GM23338 (cell line): ENCODE measurements at regions not wholly inside any gene's neighbourhood (a gene's known extent, or its start where the extent isn't known, plus 50 kb on each side); places are given as distances from the start of the nearest gene placed in this dataset.

Experiments used
- ATAC-seq: fragments of 200-7000 bp; cut with Tn5 transposase; 3 replicates; pipeline ENCODE4 v1.9.1; 2020
- DNase-seq: peaks from one replicate; pipeline ENCODE4 v3.0.0-alpha.2; 2015; ENCODE audit warnings: low spot score
- H2AFZ ChIP-seq: fragments of 200-600 bp; sonication (generic); 2 replicates; pipeline ENCODE4 v1.8.0; 2016; ENCODE audit warnings: antibody characterized with exemption, mild to moderate bottlenecking, moderate library complexity
- H3F3A ChIP-seq: fragments of 200-600 bp; sonication (generic); replicated peaks from 2 replicates; pipeline ENCODE4 v1.8.0; 2017; ENCODE audit warnings: antibody characterized with exemption, mixed run types, low read depth
- H3K27ac ChIP-seq: fragments of 200-600 bp; sonication (generic); 2 replicates; pipeline ENCODE4 v1.6.1; 2016; ENCODE audit warnings: low read depth
- H3K27me3 ChIP-seq: fragments of 200-600 bp; sonication (generic); 2 replicates; pipeline ENCODE4 v1.8.0; 2016; ENCODE audit warnings: mild to moderate bottlenecking, mixed run types, moderate library complexity; ENCODE audit not compliant: insufficient read depth
- H3K36me3 ChIP-seq: fragments of 200-600 bp; sonication (generic); 2 replicates; pipeline ENCODE4 v1.8.0; 2016; ENCODE audit warnings: mild to moderate bottlenecking; ENCODE audit not compliant: insufficient read depth
- H3K4me1 ChIP-seq: fragments of 200-600 bp; sonication (generic); 2 replicates; pipeline ENCODE4 v1.8.0; 2016; ENCODE audit warnings: mild to moderate bottlenecking, moderate library complexity; ENCODE audit not compliant: insufficient read depth
- H3K4me2 ChIP-seq: fragments of 200-600 bp; sonication (generic); 2 replicates; pipeline ENCODE4 v1.7.1; 2017; ENCODE audit warnings: mixed run types
- H3K4me3 ChIP-seq: fragments of 200-600 bp; sonication (generic); 2 replicates; pipeline ENCODE4 v1.6.1; 2016; ENCODE audit warnings: mixed run types
- H3K79me2 ChIP-seq: fragments of 200-600 bp; sonication (generic); replicated peaks from 2 replicates; pipeline ENCODE4 v1.8.0; 2017; ENCODE audit warnings: mild to moderate bottlenecking; ENCODE audit not compliant: insufficient read depth
- H3K9me2 ChIP-seq: fragments of 200-600 bp; sonication (generic); 2 replicates; pipeline ENCODE4 v1.8.0; 2017; ENCODE audit not compliant: insufficient read depth
- H4K20me1 ChIP-seq: fragments of 200-600 bp; sonication (generic); replicated peaks from 2 replicates; pipeline ENCODE4 v1.8.0; 2017; ENCODE audit warnings: mild to moderate bottlenecking; ENCODE audit not compliant: insufficient read depth
- H3K27ac Mint-ChIP-seq: 2 replicates; pipeline ENCODE4 v1.8.0; 2020; ENCODE audit warnings: inconsistent platforms, mild to moderate bottlenecking, moderate library complexity, mixed read lengths
- H3K27me3 Mint-ChIP-seq: 3 replicates; pipeline ENCODE4 v1.8.0; 2022; ENCODE audit warnings: low read depth, mild to moderate bottlenecking, moderate library complexity, mixed read lengths, inconsistent platforms; ENCODE audit not compliant: insufficient read depth, poor library complexity
- H3K36me3 Mint-ChIP-seq: 3 replicates; pipeline ENCODE4 v1.8.0; 2021; ENCODE audit warnings: low read depth, mild to moderate bottlenecking, inconsistent platforms, moderate library complexity, mixed read lengths
- H3K4me1 Mint-ChIP-seq: 3 replicates; pipeline ENCODE4 v1.8.0; 2020; ENCODE audit warnings: mild to moderate bottlenecking, inconsistent platforms, mixed read lengths
- H3K4me3 Mint-ChIP-seq: 3 replicates; pipeline ENCODE4 v1.8.0; 2021; ENCODE audit warnings: moderate library complexity, mild to moderate bottlenecking, inconsistent platforms, mixed read lengths
- H3K9me3 Mint-ChIP-seq: 3 replicates; pipeline ENCODE4 v1.8.0; 2020; ENCODE audit warnings: moderate library complexity, mild to moderate bottlenecking, inconsistent platforms, mixed read lengths
- CREB1 ChIP-seq: fragments of 250-450 bp; sonication (Bioruptor Pico); IDR thresholded peaks from 2 replicates; pipeline ENCODE4 v1.5.0; 2020; ENCODE audit warnings: low read depth, mild to moderate bottlenecking, moderate library complexity
- CTCF ChIP-seq, 2 experiments: fragments of 200-600 bp in 1 of 2; sonication (generic) in 1 of 2; conservative IDR thresholded peaks; 2 replicates each; pipeline versions ENCODE4 v1.5.1 to v1.6.1; 2016 to 2017; ENCODE audit warnings: antibody characterized with exemption in 2 of 2, low read depth in 2 of 2, mild to moderate bottlenecking in 2 of 2, moderate library complexity in 1 of 2
- ETS1 ChIP-seq: IDR thresholded peaks from 2 replicates; pipeline ENCODE4 v1.6.1; 2016; ENCODE audit warnings: antibody characterized with exemption
- EZH2phosphoT487 ChIP-seq: fragments of 200-600 bp; sonication (generic); IDR thresholded peaks from one replicate; pipeline ENCODE4 v1.8.1; 2018; ENCODE audit warnings: antibody characterized with exemption; ENCODE audit not compliant: unreplicated experiment
- NANOG ChIP-seq: IDR thresholded peaks from 2 replicates; pipeline ENCODE4 v1.6.1; 2016; ENCODE audit warnings: antibody characterized with exemption, borderline replicate concordance
- POLR2AphosphoS5 ChIP-seq: IDR thresholded peaks from 2 replicates; pipeline ENCODE4 v1.6.1; 2016; ENCODE audit warnings: antibody characterized with exemption, low read depth
- REST ChIP-seq: IDR thresholded peaks from one replicate; pipeline ENCODE4 v1.6.1; 2018; ENCODE audit warnings: antibody characterized with exemption; ENCODE audit not compliant: unreplicated experiment
- STAT1 ChIP-seq: IDR thresholded peaks from one replicate; pipeline ENCODE4 v1.6.1; 2016; ENCODE audit warnings: antibody characterized with exemption; ENCODE audit not compliant: unreplicated experiment
- ZNF114 ChIP-seq: fragments of 250-450 bp; sonication (Bioruptor Pico); IDR thresholded peaks from 2 replicates; pipeline ENCODE4 v1.5.0; 2020; ENCODE audit warnings: mild to moderate bottlenecking, moderate library complexity
- ZNF331 ChIP-seq: fragments of 250-450 bp; sonication (Bioruptor Pico); IDR thresholded peaks from 2 replicates; pipeline ENCODE4 v1.5.0; 2020; ENCODE audit warnings: low read depth, mild to moderate bottlenecking, moderate library complexity

GRCh38 chr4:3343358-3343757, 50.5 kb downstream of the RGS12 start:
- H3K27ac Mint-ChIP-seq = no peak overlapping the region
- Histone ChIP-seq H3K27me3 (no peaks in the 10 kb centered on the region), H3K4me2 (no peak overlapping the region), H3K4me1 (peaks cover 12% of the 10 kb centered on the region), H3K36me3 (no peaks in the 10 kb centered on the region), H3K4me3 (no peak overlapping the region), H3K79me2 (0 out of 2 replicates have a peak, but pooled peaks cover 3% of the 10 kb centered on the region), H3K9me2 (no peaks in the 10 kb centered on the region), H3K27ac (no peak overlapping the region), H3F3A (no peaks in the 10 kb centered on the region), H4K20me1 (no peaks in the 10 kb centered on the region; the same call in 1 of the 2 replicates), H2AFZ (no peak overlapping the region)
- TF ChIP-seq ETS1 (no peak), POLR2AphosphoS5 (no peak), CTCF (conservative IDR thresholded peaks at IDR 0.05; ENCODE audit: low read depth in 2 of 2) (no peak)
- DNase-seq (no peak), ATAC-seq (no peak)
- peaks cover 23% of the 10 kb centered on the region for H3K4me1 Mint-ChIP-seq
- no peaks in the 10 kb centered on the region for H3K9me3 Mint-ChIP-seq
- peaks cover 6% of the 10 kb centered on the region for H3K27me3 Mint-ChIP-seq
- H3K4me3 Mint-ChIP-seq = no peak overlapping the region
- no peaks in the 10 kb centered on the region for H3K36me3 Mint-ChIP-seq

- Histone ChIP-seq H2AFZ (no peak overlapping the region), H3K4me3 (no peak overlapping the region), H3K4me2 (no peak overlapping the region), H3K9me2 (no peaks in the 10 kb centered on the region), H3K36me3 (no peaks in the 10 kb centered on the region), H3K27ac (no peak overlapping the region), H3K27me3 (no peaks in the 10 kb centered on the region), H3K79me2 (0 out of 2 replicates have a peak, but pooled peaks cover 3% of the 10 kb centered on the region), H3F3A (no peaks in the 10 kb centered on the region), H3K4me1 (peaks cover 20% of the 10 kb centered on the region), H4K20me1 (no peaks in the 10 kb centered on the region; the same call in 1 of the 2 replicates)
- H3K27me3 Mint-ChIP-seq = peaks cover 6% of the 10 kb centered on the region
- H3K36me3 Mint-ChIP-seq = no peaks in the 10 kb centered on the region
- H3K27ac Mint-ChIP-seq = no peak overlapping the region; the same call in 1 of the 2 replicates
- no peak overlapping the region for H3K4me3 Mint-ChIP-seq
- no peak for ATAC-seq
- peaks cover 29% of the 10 kb centered on the region for H3K4me1 Mint-ChIP-seq
- DNase-seq = no peak
- no peaks in the 10 kb centered on the region for H3K9me3 Mint-ChIP-seq
- TF ChIP-seq POLR2AphosphoS5 = no peak
- TF ChIP-seq ZNF114 (CRISPR knock-in tag) = no peak
- TF ChIP-seq STAT1 = no peak
- TF ChIP-seq REST = no peak
- TF ChIP-seq CTCF (conservative IDR thresholded peaks at IDR 0.05; ENCODE audit: low read depth in 2 of 2) = no peak
- no peak for TF ChIP-seq ETS1
- no peak for TF ChIP-seq CREB1 (CRISPR knock-in tag)
- TF ChIP-seq NANOG = no peak
- TF ChIP-seq EZH2phosphoT487 = no peak
- no peak for TF ChIP-seq ZNF331
Measured at GRCh38 chr4:3344104-3344503, 51.3 kb downstream of the RGS12 start.
